GM13977 (cell line): ENCODE measurements at regions not wholly inside any gene's neighbourhood (a gene's known extent, or its start where the extent isn't known, plus 50 kb on each side); places are given as distances from the start of the nearest gene placed in this dataset.

Experiments used
- DNase-seq: peaks from one replicate; pipeline ENCODE4 v3.0.0; 2012; ENCODE audit warnings: low spot score
- in situ Hi-C: fragments of 300-500 bp; cut with MboI; formaldehyde crosslinking; loops from one replicate; pipeline ENCODE4 v1.12.0; 2022; ENCODE audit warnings: low sequenced_read_pairs, low pct_unique_long_range_greater_than_20kb, mixed read lengths, inconsistent platforms; ENCODE audit not compliant: unreplicated experiment
- TF ChIP-seq, protein P1 (sequence below): IDR thresholded peaks from 2 replicates; pipeline ENCODE4 v1.5.1; 2012; ENCODE audit warnings: mild to moderate bottlenecking, control low read depth; ENCODE audit not compliant: insufficient read depth; ENCODE audit errors: extremely low read depth, missing control alignments

- in situ Hi-C loops, result no loop called here
Measured at GRCh38 chr3:40745381-40746106, 220.8 kb downstream of the ZNF621 start.

DNA sequence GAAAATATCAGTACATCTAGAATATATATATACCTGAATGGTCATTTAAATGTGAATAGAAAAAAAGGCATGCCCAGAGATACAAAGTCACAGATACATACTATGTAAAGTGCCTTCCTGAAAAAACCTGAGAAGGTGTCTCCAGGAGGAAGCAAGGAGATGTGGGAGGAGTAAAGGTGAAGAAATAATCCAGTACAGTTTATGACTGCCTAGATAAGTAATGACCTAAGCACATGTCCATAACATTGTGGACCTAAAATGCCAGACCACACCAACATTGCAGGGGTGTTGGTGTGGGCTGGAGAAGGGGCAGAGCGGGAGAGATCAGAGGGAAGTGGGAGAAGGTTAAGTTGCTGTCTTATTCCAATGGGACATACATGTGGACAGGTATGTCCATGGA lies 226.9 kb downstream of the ZNF621 start:
- in situ Hi-C loops, result no loop called here
- no peak for DNase-seq

More at GRCh38 chr3:40745381-40746106, 220.8 kb downstream of the ZNF621 start:
- TF ChIP-seq, protein P1, sequence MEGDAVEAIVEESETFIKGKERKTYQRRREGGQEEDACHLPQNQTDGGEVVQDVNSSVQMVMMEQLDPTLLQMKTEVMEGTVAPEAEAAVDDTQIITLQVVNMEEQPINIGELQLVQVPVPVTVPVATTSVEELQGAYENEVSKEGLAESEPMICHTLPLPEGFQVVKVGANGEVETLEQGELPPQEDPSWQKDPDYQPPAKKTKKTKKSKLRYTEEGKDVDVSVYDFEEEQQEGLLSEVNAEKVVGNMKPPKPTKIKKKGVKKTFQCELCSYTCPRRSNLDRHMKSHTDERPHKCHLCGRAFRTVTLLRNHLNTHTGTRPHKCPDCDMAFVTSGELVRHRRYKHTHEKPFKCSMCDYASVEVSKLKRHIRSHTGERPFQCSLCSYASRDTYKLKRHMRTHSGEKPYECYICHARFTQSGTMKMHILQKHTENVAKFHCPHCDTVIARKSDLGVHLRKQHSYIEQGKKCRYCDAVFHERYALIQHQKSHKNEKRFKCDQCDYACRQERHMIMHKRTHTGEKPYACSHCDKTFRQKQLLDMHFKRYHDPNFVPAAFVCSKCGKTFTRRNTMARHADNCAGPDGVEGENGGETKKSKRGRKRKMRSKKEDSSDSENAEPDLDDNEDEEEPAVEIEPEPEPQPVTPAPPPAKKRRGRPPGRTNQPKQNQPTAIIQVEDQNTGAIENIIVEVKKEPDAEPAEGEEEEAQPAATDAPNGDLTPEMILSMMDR, result no peak
- no peak for DNase-seq

DNA sequence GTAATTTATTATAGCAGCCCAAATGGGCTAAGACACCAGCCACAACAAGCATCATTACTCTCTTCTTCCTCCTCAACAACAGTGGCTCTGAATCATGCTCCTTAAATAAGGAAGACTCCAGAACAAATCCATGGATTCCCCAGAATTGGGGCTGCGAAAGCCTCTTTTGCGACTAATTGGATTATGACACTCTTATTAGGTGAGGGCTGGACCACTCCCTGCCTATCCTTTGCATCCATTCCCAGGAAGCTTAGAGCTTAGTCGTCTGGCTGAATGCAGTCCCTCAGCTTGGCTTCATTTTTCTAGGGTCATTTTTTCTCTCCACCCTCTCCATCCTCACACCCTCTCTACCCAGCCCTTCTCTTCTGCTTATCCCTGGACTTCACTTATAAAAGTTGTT lies 227.7 kb downstream of the ZNF621 start:
- no peak for DNase-seq
- in situ Hi-C loops, result no loop called here
- TF ChIP-seq, protein P1, result no peak

More for the DNA sequence above, 226.9 kb downstream of the ZNF621 start:
- TF ChIP-seq, protein P1, result no peak

DNA sequence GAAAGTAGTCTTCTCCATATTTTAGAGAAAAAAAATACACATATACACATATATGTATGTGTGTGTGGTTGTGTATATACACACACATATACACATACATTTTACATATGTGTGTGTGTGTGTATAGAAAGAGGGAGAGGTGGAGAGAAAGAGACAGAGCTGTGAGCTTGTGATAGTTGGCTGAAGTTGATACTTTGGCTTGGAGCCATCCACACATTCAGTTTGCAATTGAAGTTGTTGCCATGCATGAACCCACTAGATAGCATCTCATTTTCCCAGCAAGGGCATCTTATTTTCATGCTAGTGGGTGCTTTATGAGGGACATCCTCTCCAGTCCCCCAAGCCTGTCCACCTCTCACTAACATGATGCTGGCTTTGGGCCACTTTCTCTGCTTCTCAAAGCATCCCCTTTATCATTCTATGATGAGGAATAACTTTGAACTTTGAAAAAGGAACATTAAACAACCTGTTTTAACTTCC lies 228.6 kb downstream of the ZNF621 start:
- TF ChIP-seq, protein P1, result no peak
- DNase-seq, result no peak
- in situ Hi-C loops, result no loop called here

DNA sequence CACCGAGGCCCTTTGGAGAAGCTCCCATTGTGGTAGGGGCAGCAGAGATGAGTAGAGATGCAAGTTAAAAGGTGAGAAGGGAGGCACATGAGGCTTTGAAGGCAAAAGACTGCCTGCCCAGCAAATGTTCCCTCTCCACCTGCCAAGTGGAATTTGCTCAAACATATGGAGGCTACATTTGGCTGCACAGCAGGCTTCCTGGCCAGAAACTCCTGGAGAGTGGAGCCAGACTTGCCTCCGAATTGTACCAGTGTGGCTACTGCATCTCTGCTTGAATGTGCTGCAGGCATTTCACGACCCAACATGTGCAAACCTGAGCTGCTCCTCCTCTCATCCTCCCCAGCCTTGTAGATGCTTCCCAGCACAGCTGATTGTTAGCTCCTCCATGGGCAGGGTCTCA lies 229.2 kb downstream of the ZNF621 start:
- no peak for DNase-seq
- in situ Hi-C loops, result no loop called here
- TF ChIP-seq, protein P1, result no peak

DNA sequence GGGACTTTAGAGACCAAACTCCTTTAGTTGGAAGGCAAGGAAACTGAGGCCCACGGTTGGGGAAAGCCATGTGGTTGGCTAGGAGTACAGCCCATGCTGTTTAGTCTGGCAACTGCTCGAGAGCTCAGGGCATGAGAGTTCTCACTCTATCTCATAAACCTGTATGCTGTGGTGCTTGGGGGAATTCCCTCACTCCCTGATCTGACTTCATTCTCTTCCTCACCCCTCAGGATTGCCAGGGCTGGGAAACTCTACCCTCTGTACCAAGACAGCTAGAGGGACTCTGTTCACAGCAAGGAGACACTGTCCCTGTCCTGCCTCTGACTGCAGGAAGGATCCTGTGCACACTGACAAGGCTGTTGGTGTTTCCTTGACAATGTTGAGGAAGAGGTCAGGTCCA lies 230.2 kb downstream of the ZNF621 start:
- in situ Hi-C loops, result no loop called here
- TF ChIP-seq, protein P1, result no peak
- DNase-seq, result no peak
